NCI-H748 (cell line): ENCODE measurements at regions not wholly inside any gene's neighbourhood (a gene's known extent, or its start where the extent isn't known, plus 50 kb on each side); places are given as distances from the start of the nearest gene placed in this dataset.

ENCODE experiments used
- DNase-seq: peaks from one replicate; lab custom pipeline; 2025; ENCODE audit not compliant: unreplicated experiment; lab: John Stamatoyannopoulos, UW

DNA sequence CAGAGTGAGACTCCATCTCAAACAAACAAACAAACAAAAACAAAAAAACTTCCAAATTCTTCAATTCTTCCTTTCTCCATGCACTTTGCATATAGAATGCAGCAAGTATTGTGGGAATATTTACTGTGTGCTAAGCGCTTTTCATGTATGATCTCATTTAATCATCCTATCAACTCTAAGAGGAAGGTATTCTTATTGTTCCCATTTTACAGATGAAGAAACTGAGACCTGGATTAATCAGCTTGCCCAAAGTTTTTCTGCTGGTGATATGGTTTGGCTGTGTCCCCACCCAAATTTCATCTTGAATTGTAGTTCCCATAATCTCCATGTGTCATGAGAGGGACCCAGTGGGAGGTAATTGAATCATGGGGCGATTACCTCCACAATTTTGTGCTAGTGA lies 56.6 kb upstream of the KCNG1 start:
- DNase-seq = no peak

DNA sequence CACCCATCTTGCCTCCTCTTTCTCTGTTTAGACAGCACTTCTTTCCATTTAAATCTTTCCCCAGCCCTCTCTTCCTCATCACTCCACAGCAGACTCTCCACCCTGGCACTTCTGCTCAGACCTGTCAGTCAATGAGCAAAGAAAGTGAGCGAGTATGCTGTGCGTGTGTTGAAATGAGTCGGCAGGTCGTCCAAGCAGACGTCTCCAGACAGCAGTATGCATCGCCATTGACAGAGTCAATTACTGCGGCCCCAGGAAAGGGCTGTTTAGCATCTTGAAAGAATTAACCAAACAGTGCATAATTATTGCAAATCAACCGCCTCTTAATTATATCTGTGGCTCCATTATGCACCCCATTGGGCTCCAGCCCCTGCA lies 54.8 kb upstream of the KCNG1 start:
- DNase-seq = no peak

DNA sequence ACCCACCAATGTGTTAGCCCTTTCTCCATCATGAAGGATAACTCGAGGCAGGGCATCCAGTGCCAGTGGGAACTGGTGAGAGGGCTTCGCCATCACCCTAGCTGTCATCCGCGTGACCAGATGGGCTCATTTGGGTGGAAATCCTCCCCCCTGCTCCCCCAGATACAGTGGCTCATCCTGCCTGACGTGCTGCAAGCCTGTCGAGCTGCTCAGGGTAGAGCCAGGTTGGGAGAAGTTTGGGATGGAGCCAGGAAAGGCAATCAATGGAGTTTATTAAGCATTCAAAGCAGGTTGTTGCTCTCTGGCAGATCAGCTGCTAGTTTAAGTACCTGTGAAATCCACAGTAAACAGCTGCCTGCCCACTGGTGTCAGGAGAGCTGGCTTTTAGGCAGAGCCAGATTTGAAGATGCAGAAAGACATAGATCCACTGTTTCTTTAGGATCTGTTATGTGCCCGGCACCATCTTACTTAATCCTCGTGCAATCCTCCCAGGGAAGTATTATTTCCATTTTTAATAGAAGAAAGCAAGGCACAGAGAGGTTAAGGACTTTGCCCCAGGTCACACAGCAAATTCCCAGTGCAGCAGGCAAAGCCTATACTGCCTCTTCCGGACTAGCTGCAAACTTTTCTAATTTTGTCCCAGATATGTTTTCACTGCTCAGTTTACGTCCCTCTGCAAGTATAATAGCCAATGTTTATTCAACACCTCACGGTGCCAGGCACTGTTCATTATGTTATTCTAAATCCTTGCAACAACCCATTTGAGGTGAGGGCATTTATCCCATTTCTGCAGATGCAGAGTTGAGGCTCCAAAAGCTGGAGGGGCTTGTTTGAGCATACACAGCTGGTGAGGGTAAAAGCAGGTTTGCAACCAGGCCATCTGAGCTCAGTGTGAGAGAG lies 54.1 kb upstream of the KCNG1 start:
- DNase-seq = peak; percentile 28

DNA sequence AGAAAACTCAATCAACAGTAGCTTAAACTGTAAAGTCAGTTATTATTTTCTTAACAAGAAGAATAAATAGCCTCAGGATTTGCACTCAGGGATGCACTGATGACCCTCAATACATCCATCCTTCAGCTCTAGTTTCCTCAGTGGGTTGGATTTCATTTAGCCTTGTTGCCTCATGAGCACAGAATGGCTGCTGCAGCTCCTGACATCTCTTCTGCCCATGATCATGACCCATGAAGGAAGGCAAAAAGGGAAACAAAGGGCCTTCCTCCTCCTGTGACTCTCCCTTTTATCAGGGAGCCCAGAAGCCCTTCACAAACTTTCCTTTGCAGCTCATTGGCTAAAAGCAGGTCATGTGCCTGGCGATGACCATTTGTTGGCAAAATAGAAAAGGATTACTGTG lies 51.2 kb upstream of the KCNG1 start:
- no peak for DNase-seq
